ENCODE measurements at regions not wholly inside any gene's neighbourhood (a gene's known extent, or its start where the extent isn't known, plus 50 kb on each side); places are given as distances from the start of the nearest gene placed in this dataset.

DNA sequence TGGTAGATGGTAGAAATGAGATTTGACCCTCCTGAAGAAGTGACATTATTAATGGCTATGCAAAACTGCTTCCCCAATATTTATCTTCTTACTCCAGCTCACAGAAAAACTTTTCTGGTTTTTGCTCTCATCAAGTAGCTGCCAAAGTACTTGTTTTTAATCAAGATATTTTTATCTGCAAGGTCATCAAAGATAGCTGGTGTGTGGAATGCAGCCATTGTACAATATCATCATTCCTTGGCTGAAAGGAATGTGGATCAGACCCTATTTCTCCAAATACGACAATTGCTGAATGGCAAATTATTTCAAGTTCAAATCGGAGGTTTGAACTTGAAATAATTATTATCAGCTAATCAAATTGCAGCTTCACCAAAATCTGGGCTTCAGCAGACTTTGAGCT, 126.9 kb upstream of the SLC7A14 start (continued):
- TF ChIP-seq, protein P1, sequence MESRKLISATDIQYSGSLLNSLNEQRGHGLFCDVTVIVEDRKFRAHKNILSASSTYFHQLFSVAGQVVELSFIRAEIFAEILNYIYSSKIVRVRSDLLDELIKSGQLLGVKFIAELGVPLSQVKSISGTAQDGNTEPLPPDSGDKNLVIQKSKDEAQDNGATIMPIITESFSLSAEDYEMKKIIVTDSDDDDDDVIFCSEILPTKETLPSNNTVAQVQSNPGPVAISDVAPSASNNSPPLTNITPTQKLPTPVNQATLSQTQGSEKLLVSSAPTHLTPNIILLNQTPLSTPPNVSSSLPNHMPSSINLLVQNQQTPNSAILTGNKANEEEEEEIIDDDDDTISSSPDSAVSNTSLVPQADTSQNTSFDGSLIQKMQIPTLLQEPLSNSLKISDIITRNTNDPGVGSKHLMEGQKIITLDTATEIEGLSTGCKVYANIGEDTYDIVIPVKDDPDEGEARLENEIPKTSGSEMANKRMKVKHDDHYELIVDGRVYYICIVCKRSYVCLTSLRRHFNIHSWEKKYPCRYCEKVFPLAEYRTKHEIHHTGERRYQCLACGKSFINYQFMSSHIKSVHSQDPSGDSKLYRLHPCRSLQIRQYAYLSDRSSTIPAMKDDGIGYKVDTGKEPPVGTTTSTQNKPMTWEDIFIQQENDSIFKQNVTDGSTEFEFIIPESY (IDR thresholded peaks at IDR 0.05; ENCODE audit: borderline replicate concordance, low read depth), result no peak

DNA sequence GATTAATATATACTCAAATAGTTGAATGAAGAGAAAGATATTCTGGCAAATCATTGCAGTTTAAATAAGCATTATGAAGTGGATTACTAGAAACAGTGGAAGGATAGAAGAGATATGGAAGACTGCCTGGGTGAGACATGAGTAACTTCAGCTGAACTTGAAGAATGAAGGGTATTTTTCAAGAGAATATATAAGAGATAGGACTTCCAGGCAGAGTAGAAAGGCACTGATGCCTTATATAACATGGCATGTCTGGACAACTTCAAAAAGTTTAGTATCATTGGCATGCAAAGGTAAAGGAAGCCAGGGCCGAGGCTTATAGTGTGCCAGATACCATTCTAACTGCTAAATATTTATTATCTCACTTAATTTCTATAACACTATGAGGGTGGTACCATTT, 126.5 kb upstream of the SLC7A14 start:
- no peaks in the 10 kb centered on the region for H3K9me2 ChIP-seq
- no peak overlapping the region for H2AFZ ChIP-seq (ENCODE audit: low read depth)
- peaks cover 41% of the 10 kb centered on the region for H3F3A ChIP-seq (replicated peaks; ENCODE audit: insufficient read depth)
- peak overlapping the region; percentile 70 to 80; a peak in 3 of 4 replicates for H3K27ac ChIP-seq (ENCODE audit: low read depth in 2 of 2, low read length in 1 of 2)
- no peak overlapping the region for H3K4me3 ChIP-seq (ENCODE audit: low read depth in 2 of 2, low read length in 1 of 2)
- POLR2A ChIA-PET, result no interaction called here
- no peak overlapping the region for H3K9ac ChIP-seq
- CTCF ChIA-PET, result interaction anchor here (0.9 to 1.4 kb wide), 4 partner anchors 10 to 99 kb away, joined by 3 to 6 read pairs (median 4); no protein-coding TSS in a partner anchor
- no peaks in the 10 kb centered on the region for H3K27me3 ChIP-seq (ENCODE audit: insufficient read depth)
- H3K9me3 ChIP-seq, result 0 out of 2 replicates have a peak, but pooled peaks cover 5% of the 10 kb centered on the region
- no peak for DNase-seq
- 73% methylated on average over 1 of the region's 1 CpG for WGBS (ENCODE audit: low lambda C conversion rate)
- H3K36me3 ChIP-seq (replicated peaks in 1 of 2; ENCODE audit: control insufficient read depth in 1 of 2, insufficient read depth in 2 of 2, low read length in 1 of 2), result no peaks in the 10 kb centered on the region
- peaks cover 2 to 18% of the 10 kb centered on the region in 2 experiments; a peak in 3 of 4 replicates for H3K4me1 ChIP-seq (ENCODE audit: control insufficient read depth in 1 of 2, insufficient read depth in 2 of 2, low read depth in 1 of 2, low read length in 1 of 2)
- H3K4me2 ChIP-seq, result no peak overlapping the region
- H4K20me1 ChIP-seq (ENCODE audit: insufficient read depth), result no peaks in the 10 kb centered on the region
- TF ChIP-seq FOSL2 (IDR thresholded peaks at IDR 0.05; ENCODE audit: borderline replicate concordance, low read depth), result no peak
- TF ChIP-seq, protein P2, sequence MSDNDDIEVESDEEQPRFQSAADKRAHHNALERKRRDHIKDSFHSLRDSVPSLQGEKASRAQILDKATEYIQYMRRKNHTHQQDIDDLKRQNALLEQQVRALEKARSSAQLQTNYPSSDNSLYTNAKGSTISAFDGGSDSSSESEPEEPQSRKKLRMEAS (IDR thresholded peaks at IDR 0.05; ENCODE audit: low read depth), result no peak
- TF ChIP-seq ELF1 (IDR thresholded peaks at IDR 0.05), result no peak
- no peak for TF ChIP-seq FOXJ3 (CRISPR knock-in tag; IDR thresholded peaks at IDR 0.05)
- TF ChIP-seq TAF1 (IDR thresholded peaks at IDR 0.05; ENCODE audit: borderline replicate concordance, low read depth, low read length), result no peak
- TF ChIP-seq EZH2phosphoT487 (IDR thresholded peaks at IDR 0.05; ENCODE audit: borderline replicate concordance, low read depth), result no peak
- no peak for TF ChIP-seq SIN3A (IDR thresholded peaks at IDR 0.05; ENCODE audit: borderline replicate concordance, low read depth, low read length)
- no peak for TF ChIP-seq RXRA (IDR thresholded peaks at IDR 0.05; ENCODE audit: borderline replicate concordance, low read depth)
- no peak for TF ChIP-seq YY1 (IDR thresholded peaks at IDR 0.05; ENCODE audit: low read depth)
- TF ChIP-seq, protein P3, sequence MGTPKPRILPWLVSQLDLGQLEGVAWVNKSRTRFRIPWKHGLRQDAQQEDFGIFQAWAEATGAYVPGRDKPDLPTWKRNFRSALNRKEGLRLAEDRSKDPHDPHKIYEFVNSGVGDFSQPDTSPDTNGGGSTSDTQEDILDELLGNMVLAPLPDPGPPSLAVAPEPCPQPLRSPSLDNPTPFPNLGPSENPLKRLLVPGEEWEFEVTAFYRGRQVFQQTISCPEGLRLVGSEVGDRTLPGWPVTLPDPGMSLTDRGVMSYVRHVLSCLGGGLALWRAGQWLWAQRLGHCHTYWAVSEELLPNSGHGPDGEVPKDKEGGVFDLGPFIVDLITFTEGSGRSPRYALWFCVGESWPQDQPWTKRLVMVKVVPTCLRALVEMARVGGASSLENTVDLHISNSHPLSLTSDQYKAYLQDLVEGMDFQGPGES (IDR thresholded peaks at IDR 0.05; ENCODE audit: low read depth, low read length), result no peak
- TF ChIP-seq FOXM1 (IDR thresholded peaks at IDR 0.05; ENCODE audit: low read depth), result no peak
- TF ChIP-seq RCOR1 (IDR thresholded peaks at IDR 0.05; ENCODE audit: low read length), result no peak
- TF ChIP-seq, protein P4, sequence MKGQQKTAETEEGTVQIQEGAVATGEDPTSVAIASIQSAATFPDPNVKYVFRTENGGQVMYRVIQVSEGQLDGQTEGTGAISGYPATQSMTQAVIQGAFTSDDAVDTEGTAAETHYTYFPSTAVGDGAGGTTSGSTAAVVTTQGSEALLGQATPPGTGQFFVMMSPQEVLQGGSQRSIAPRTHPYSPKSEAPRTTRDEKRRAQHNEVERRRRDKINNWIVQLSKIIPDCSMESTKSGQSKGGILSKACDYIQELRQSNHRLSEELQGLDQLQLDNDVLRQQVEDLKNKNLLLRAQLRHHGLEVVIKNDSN (IDR thresholded peaks at IDR 0.05; ENCODE audit: borderline replicate concordance, low read depth), result no peak
- no peak for TF ChIP-seq CHD2 (IDR thresholded peaks at IDR 0.05; ENCODE audit: low read length, partially characterized antibody)
- TF ChIP-seq EP300 (IDR thresholded peaks at IDR 0.05; ENCODE audit: borderline replicate concordance in 1 of 2, low read depth in 1 of 2, low read length in 1 of 2), result no peak
- TF ChIP-seq TCF12 (IDR thresholded peaks at IDR 0.05), result no peak
- TF ChIP-seq GATA2 (CRISPR knock-in tag; IDR thresholded peaks at IDR 0.05), result no peak
- TF ChIP-seq JUND (IDR thresholded peaks at IDR 0.05), result no peak
- TF ChIP-seq NFIC (IDR thresholded peaks at IDR 0.05; ENCODE audit: borderline replicate concordance), result no peak
- TF ChIP-seq RFX5 (IDR thresholded peaks at IDR 0.05; ENCODE audit: low read length), result no peak
- H3K79me2 ChIP-seq (ENCODE audit: insufficient read depth), result no peaks in the 10 kb centered on the region

Measured in SK-N-SH (cell line).